ENCODE measurements at regions not wholly inside any gene's neighbourhood (a gene's known extent, or its start where the extent isn't known, plus 50 kb on each side); places are given as distances from the start of the nearest gene placed in this dataset.

DNA sequence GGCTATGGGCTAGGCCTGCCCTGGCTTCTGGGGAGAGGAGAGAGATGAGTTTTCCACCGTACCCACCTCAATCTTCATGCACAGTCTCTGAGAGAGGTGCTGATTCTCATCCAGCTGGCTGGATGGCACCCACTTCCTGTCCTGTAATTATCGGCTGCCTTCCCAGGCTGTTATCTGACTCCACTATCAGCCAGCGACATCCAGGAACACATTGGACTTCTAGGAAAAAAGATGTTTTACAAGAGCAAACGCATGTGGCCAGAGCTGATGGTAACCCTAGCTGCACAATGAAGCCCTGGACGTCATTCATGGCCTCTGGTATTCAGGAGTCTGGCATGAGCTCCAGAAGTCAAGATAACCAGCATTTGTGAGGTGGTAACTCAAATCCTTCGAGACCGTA is 137.4 kb downstream of the EHF start (continued):
- no peak for TF ChIP-seq JUND (IDR thresholded peaks at IDR 0.05)
- no peak for TF ChIP-seq CEBPB (IDR thresholded peaks at IDR 0.05; ENCODE audit: low read depth)
- no peak for TF ChIP-seq YY1 (IDR thresholded peaks at IDR 0.05; ENCODE audit: extremely low read depth, insufficient replicate concordance, low read depth, low read length)
- TF ChIP-seq CBX3 (IDR thresholded peaks at IDR 0.05; ENCODE audit: low read depth), result no peak

DNA sequence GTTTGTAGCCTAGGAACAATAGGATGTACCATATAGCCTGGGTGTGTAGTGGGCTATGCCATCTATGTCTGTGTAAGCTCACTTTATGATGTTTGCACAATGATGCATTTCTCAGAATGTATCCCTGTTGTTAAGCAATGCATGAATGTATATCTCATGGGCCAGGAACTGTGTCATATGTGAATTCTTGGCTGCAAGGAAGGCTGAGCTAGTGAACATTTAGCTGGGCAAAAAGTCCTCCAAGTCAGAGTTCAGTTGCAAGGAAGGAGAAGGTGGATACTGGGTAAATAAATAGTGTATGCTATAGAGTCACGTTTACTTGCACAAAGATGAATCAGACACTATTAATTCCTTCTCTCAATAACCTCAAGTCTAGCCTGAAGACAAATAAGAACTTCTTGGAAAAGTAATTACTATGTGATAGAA is 136.1 kb downstream of the EHF start:
- ChIA-PET POLR2A (no interaction called here), CTCF (no interaction called here), RAD21 (ENCODE audit: low non-redundant PET in 1 of 2, low total read pairs in 2 of 2, uncharacterized antibody in 2 of 2, unreplicated experiment in 2 of 2) (no interaction called here)
- Histone ChIP-seq H3K4me3 (replicated peaks in 1 of 2; ENCODE audit: low read depth in 1 of 2, low read length in 2 of 2) (no peak overlapping the region), H3K27ac (ENCODE audit: low read depth, low read length) (no peak overlapping the region), H3K27me3 (ENCODE audit: insufficient read depth, low read length) (no peaks in the 10 kb centered on the region), H3K79me2 (ENCODE audit: insufficient read depth, low read length) (no peaks in the 10 kb centered on the region), H3K9me2 (ENCODE audit: insufficient read depth) (no peaks in the 10 kb centered on the region), H2AFZ (ENCODE audit: low read depth, low read length, poor library complexity, severe bottlenecking) (no peak overlapping the region), H3K9ac (ENCODE audit: low read length) (no peak overlapping the region), H3K36me3 (ENCODE audit: control insufficient read depth in 1 of 2, insufficient read depth in 2 of 2, low read length in 2 of 2) (no peaks in the 10 kb centered on the region), H3K4me2 (ENCODE audit: low read length) (no peak overlapping the region), H4K20me1 (ENCODE audit: insufficient read depth) (no peaks in the 10 kb centered on the region), H3K9me3 (ENCODE audit: control insufficient read depth in 1 of 2, insufficient read depth in 1 of 2, low read depth in 1 of 2, low read length in 2 of 2) (no peaks in the 10 kb centered on the region), H3K4me1 (ENCODE audit: control insufficient read depth in 1 of 2, insufficient read depth in 2 of 2, low read length in 2 of 2) (no peaks in the 10 kb centered on the region)
- BruUV-seq (replicated peaks), result no TSS peak
- DNase-seq (ENCODE audit: low read depth, low spot score) (no peak), ATAC-seq (no peak)
- intact Hi-C loops (cut with micrococcal nuclease), result no loop called here
- TF ChIP-seq, protein P1, sequence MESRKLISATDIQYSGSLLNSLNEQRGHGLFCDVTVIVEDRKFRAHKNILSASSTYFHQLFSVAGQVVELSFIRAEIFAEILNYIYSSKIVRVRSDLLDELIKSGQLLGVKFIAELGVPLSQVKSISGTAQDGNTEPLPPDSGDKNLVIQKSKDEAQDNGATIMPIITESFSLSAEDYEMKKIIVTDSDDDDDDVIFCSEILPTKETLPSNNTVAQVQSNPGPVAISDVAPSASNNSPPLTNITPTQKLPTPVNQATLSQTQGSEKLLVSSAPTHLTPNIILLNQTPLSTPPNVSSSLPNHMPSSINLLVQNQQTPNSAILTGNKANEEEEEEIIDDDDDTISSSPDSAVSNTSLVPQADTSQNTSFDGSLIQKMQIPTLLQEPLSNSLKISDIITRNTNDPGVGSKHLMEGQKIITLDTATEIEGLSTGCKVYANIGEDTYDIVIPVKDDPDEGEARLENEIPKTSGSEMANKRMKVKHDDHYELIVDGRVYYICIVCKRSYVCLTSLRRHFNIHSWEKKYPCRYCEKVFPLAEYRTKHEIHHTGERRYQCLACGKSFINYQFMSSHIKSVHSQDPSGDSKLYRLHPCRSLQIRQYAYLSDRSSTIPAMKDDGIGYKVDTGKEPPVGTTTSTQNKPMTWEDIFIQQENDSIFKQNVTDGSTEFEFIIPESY (IDR thresholded peaks at IDR 0.05; ENCODE audit: extremely low read depth, insufficient replicate concordance, low read length), result no peak

DNA sequence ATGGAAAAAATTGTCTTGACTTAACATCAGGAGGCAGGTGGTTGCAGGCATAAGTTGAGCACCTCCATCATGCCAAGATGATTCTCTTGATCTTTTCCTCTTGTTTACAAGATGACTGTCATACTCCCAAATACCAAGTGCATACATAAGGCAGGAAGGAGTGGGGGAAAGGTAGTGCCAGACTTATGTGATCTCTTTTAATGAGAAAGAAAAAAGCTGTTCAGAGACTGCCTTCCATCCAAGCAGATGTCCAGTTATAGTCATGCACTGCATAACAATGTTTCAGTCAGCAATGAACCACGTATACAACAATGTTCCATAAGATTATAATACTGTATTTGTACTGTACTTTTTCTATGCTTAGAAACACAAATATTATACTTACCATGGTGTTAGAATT is 135.7 kb downstream of the EHF start:
- DNase-seq (ENCODE audit: low read depth, low spot score) (no peak), ATAC-seq (no peak)
- H3K9ac ChIP-seq (ENCODE audit: low read length), result no peak overlapping the region
- no TSS peak for BruUV-seq (replicated peaks)
- ChIA-PET RAD21 (ENCODE audit: low non-redundant PET in 1 of 2, low total read pairs in 2 of 2, uncharacterized antibody in 2 of 2, unreplicated experiment in 2 of 2) (no interaction called here), POLR2A (no interaction called here), CTCF (no interaction called here)
- TF ChIP-seq POLR2A (IDR thresholded peaks at IDR 0.05; ENCODE audit: borderline replicate concordance, extremely low read depth, insufficient read depth, insufficient read length), result no peak
- no peak for TF ChIP-seq ZNF274 (IDR thresholded peaks at IDR 0.05; ENCODE audit: low read depth, low read length)
- no peak for TF ChIP-seq JUND (IDR thresholded peaks at IDR 0.05)
- TF ChIP-seq, protein P2, sequence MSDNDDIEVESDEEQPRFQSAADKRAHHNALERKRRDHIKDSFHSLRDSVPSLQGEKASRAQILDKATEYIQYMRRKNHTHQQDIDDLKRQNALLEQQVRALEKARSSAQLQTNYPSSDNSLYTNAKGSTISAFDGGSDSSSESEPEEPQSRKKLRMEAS (IDR thresholded peaks at IDR 0.05), result no peak
- TF ChIP-seq EGR1 (IDR thresholded peaks at IDR 0.05; ENCODE audit: low read depth), result no peak
- TF ChIP-seq, protein P3, sequence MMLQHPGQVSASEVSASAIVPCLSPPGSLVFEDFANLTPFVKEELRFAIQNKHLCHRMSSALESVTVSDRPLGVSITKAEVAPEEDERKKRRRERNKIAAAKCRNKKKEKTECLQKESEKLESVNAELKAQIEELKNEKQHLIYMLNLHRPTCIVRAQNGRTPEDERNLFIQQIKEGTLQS (IDR thresholded peaks at IDR 0.05), result no peak
- TF ChIP-seq RAD21 (IDR thresholded peaks at IDR 0.05; ENCODE audit: low read depth), result no peak
- TF ChIP-seq CEBPB (IDR thresholded peaks at IDR 0.05; ENCODE audit: low read depth), result no peak
- no peak for TF ChIP-seq SRF (IDR thresholded peaks at IDR 0.05; ENCODE audit: low read depth)
- no peak for TF ChIP-seq SP1 (IDR thresholded peaks at IDR 0.05; ENCODE audit: low read depth)
- TF ChIP-seq YY1 (IDR thresholded peaks at IDR 0.05; ENCODE audit: extremely low read depth, insufficient replicate concordance, low read depth, low read length), result no peak
- no peak for TF ChIP-seq TCF7L2 (IDR thresholded peaks at IDR 0.05; ENCODE audit: borderline replicate concordance, extremely low read depth, insufficient read depth, insufficient read length)
- H3K9me3 ChIP-seq (ENCODE audit: control insufficient read depth in 1 of 2, insufficient read depth in 1 of 2, low read depth in 1 of 2, low read length in 2 of 2), result no peaks in the 10 kb centered on the region
- no peak overlapping the region for H3K4me3 ChIP-seq (replicated peaks in 1 of 2; ENCODE audit: low read depth in 1 of 2, low read length in 2 of 2)
- H3K36me3 ChIP-seq (ENCODE audit: control insufficient read depth in 1 of 2, insufficient read depth in 2 of 2, low read length in 2 of 2), result no peaks in the 10 kb centered on the region
- no peaks in the 10 kb centered on the region for H4K20me1 ChIP-seq (ENCODE audit: insufficient read depth)
- no peaks in the 10 kb centered on the region for H3K9me2 ChIP-seq (ENCODE audit: insufficient read depth)
- no peak overlapping the region for H3K27ac ChIP-seq (ENCODE audit: low read depth, low read length)
- intact Hi-C loops (cut with micrococcal nuclease), result no loop called here
- no peak overlapping the region for H2AFZ ChIP-seq (ENCODE audit: low read depth, low read length, poor library complexity, severe bottlenecking)
- no peaks in the 10 kb centered on the region for H3K4me1 ChIP-seq (ENCODE audit: control insufficient read depth in 1 of 2, insufficient read depth in 2 of 2, low read length in 2 of 2)
- no peaks in the 10 kb centered on the region for H3K79me2 ChIP-seq (ENCODE audit: insufficient read depth, low read length)
- H3K27me3 ChIP-seq (ENCODE audit: insufficient read depth, low read length), result no peaks in the 10 kb centered on the region
- H3K4me2 ChIP-seq (ENCODE audit: low read length), result no peak overlapping the region
